ENCODE measurements at regions not wholly inside any gene's neighbourhood (a gene's known extent, or its start where the extent isn't known, plus 50 kb on each side); places are given as distances from the start of the nearest gene placed in this dataset.
"Not testable (repeated sequence)": the region's sequence is repeated elsewhere in the genome, so short reads cannot be mapped to it uniquely, and the experiment has no call there.

DNA sequence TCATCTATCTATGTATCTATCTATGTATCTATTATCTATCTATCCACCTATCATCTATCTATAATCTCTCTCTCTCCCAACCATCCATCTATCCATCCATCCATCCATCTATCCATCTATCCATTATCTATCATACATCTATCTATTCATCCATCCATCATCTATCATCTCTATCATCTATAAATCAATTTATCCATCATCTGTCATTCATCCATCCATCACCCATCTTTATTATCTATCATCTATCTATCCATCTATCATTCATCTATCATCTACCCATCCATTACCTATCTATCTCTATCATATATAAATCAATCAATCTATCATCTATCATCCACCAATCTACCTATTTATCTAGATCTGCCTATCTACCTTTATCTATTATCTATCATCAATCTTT is 69.4 kb upstream of the PPP2R3B start:
- no peak overlapping the region for H3K27ac Mint-ChIP-seq
- peaks cover 20% of the 10 kb centered on the region for H3K9me3 Mint-ChIP-seq
- H3K4me1 Mint-ChIP-seq, result no peaks in the 10 kb centered on the region
- H3K36me3 Mint-ChIP-seq (ENCODE audit: low read depth), result no peaks in the 10 kb centered on the region
- ChIA-PET POLR2A (no interaction called here), CTCF (no interaction called here)
- H3K27me3 Mint-ChIP-seq, result no peaks in the 10 kb centered on the region
- H3K4me3 Mint-ChIP-seq, result no peak overlapping the region
- DNase-seq, result no peak

DNA sequence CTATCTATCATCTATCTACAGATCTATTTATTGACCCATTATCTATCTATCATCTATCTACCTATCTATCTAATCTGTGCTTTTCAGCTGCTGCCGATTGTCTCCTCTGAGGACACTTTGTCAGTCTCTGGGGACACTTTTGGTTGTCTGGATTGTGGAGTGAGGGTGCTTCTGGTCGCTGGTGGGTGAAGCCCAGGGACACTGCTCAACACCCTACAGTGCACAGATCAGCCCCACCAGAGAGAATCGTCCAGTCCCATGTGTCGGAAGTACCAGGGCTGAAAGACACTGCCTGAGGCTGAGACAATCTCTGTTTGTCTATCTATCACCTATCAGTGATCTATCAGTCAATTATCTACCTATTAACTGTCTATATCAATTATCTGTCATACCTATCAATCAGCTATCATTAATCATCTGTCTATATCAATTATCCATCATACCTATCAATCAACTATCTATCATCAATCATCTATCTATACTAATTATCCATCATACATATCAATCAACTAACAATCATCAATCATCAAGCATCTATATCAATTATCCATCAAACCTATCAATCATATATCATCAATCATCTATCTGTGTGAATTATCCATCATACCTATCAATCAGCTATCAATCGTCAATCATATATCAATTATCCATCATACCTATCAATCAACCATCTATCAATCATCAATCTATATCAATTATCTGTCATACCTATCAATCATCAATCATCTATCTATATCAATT is 70.0 kb upstream of the PPP2R3B start:
- peaks cover 5% of the 10 kb centered on the region for H3K36me3 Mint-ChIP-seq (ENCODE audit: low read depth)
- DNase-seq, result no peak
- ChIA-PET POLR2A (no interaction called here), CTCF (no interaction called here)
- no peaks in the 10 kb centered on the region for H3K4me1 Mint-ChIP-seq
- H3K9me3 Mint-ChIP-seq, result peaks cover 26% of the 10 kb centered on the region
- H3K27me3 Mint-ChIP-seq, result no peaks in the 10 kb centered on the region
- H3K4me3 Mint-ChIP-seq, result no peak overlapping the region
- H3K27ac Mint-ChIP-seq, result no peak overlapping the region

DNA sequence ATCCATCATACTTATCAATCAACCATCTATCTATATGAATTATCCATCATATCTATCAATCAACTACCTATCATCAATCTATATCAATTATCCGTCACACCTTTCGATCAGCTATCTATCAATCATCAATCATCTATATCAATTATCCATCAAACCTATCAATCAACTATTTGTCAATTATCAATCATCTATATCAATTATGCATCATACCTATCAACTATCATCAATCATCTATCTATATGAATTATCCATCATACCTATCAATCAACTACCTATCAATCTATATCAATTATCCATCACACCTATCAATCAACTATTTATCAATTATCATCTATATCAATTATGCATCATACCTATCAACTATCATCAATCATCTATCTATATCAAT is 70.6 kb upstream of the PPP2R3B start:
- Mint-ChIP-seq H3K36me3 (ENCODE audit: low read depth) (peaks cover 10% of the 10 kb centered on the region), H3K4me3 (no peak overlapping the region), H3K27ac (no peak overlapping the region), H3K27me3 (no peaks in the 10 kb centered on the region), H3K4me1 (no peaks in the 10 kb centered on the region), H3K9me3 (peaks cover 28% of the 10 kb centered on the region)
- POLR2A ChIA-PET, result no interaction called here
- DNase-seq, result no peak
- CTCF ChIA-PET, result no interaction called here

DNA sequence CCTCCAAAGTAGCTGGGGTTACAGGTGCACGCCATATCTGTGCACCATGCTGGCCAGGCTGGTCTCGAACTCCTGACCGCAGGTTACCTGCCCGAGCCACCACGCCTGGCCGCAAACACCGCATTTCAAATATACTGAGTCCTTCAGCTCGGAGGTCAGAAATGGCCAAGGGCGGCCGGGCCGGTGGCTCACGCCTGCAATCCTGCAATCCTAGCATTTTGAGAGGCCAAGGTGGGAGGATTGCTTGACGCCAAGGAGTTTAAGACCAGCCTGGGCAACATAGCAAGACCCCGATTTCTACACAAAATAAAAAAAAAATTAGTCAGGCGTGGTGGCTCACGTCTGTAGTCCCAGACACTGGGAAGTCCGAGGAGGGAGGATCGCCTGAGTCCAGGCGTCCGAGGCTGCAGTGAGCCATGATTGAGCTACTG is 71.9 kb upstream of the PPP2R3B start:
- no peaks in the 10 kb centered on the region for H3K4me1 Mint-ChIP-seq
- no peaks in the 10 kb centered on the region for H3K27me3 Mint-ChIP-seq
- peaks cover 30% of the 10 kb centered on the region for H3K9me3 Mint-ChIP-seq
- ChIA-PET POLR2A (no interaction called here), CTCF (no interaction called here)
- H3K4me3 Mint-ChIP-seq, result no peak overlapping the region
- H3K36me3 Mint-ChIP-seq (ENCODE audit: low read depth), result peaks cover 13% of the 10 kb centered on the region
- no peak for DNase-seq
- no peak overlapping the region for H3K27ac Mint-ChIP-seq

DNA sequence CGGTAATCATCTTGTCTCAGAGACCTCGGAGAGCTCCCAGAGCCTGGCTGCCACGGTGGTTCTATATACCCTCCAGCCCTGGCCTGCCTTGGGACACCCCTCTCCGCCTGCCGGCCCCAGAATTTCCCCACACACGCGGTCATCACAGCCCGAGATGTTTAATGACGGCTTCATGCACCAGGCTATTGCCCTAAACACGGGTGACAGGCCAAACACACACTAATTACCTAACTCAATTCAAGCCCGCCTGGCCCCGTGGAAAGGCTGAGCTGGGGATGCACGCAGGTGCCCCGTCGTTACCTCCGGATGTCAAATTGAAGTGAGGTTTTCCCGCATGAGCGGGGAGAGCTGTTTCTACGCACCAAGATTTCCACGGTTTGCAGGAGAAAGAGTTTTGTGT is 72.9 kb upstream of the PPP2R3B start:
- H3K4me1 Mint-ChIP-seq, result no peaks in the 10 kb centered on the region
- H3K4me3 Mint-ChIP-seq, result no peak overlapping the region
- H3K36me3 Mint-ChIP-seq (ENCODE audit: low read depth), result peaks cover 13% of the 10 kb centered on the region
- no peak overlapping the region for H3K27ac Mint-ChIP-seq
- H3K27me3 Mint-ChIP-seq, result no peaks in the 10 kb centered on the region
- CTCF ChIA-PET, result no interaction called here
- no peak for DNase-seq
- H3K9me3 Mint-ChIP-seq, result peaks cover 30% of the 10 kb centered on the region
- POLR2A ChIA-PET, result no interaction called here

DNA sequence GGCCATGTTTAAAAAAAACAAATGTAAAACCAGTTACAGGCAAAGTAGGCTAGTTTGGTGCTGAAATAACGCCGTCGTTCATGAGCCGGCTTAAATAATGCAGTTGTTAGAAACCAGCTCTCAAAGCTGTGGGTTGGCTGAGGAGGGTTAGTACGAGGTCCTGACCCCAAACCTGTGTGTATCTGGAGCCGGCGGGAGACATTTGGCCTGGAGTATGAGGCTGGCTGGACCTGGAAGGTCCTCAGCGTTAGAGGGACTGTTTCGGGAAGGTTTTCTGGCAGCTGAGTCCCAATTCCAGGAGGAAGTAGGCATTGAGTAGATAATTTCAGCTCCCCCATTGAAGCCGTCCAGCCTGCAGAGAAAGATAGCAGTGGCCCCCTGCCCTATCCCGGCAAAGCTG is 73.4 kb upstream of the PPP2R3B start:
- H3K36me3 Mint-ChIP-seq (ENCODE audit: low read depth), result peaks cover 13% of the 10 kb centered on the region
- H3K4me3 Mint-ChIP-seq, result no peak overlapping the region
- H3K4me1 Mint-ChIP-seq, result no peaks in the 10 kb centered on the region
- peaks cover 28% of the 10 kb centered on the region for H3K9me3 Mint-ChIP-seq
- ChIA-PET CTCF (no interaction called here), POLR2A (no interaction called here)
- DNase-seq, result no peak
- no peaks in the 10 kb centered on the region for H3K27me3 Mint-ChIP-seq
- H3K27ac Mint-ChIP-seq, result no peak overlapping the region

DNA sequence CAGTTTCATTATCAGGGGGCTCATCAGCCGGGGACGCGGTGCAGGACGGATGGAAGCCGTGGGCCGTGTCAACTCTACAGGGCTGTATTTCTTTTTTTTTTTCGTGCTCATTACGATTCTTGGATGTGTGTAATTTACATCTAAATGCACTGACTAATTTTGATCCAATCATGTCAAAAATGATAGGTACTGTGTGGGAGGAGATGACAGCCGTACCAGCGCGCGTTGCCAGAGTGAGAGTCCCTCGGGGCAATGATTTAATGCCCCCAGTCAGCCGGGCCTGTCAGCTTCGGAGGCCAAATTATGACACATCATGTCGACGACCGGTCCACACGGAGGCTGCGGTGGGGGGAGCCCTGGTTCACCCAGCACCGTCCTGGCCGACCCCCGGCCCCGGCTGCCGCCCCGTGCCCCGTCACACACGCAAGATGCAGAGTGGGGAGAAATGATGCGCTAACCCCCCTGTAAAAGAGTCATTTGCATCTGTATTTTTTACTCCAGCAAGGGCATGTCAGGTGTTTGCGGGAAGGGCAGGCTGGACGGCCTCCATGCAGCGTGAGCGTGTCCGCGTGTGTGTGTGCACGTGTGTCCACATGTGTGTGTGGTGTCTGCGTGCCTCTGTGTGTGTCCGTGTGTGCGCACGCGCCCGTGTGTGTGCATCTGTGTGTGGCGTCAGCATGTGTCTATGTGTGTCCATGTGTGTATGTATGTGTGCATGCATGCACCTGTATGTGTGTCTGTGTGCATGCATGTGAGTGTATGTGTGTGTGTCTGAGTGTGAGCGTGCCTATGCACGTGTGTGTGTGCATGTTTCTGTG is 74.3 kb upstream of the PPP2R3B start:
- Mint-ChIP-seq H3K27ac (no peak overlapping the region), H3K9me3 (peaks cover 28% of the 10 kb centered on the region), H3K4me3 (no peak overlapping the region), H3K4me1 (no peaks in the 10 kb centered on the region), H3K36me3 (ENCODE audit: low read depth) (peaks cover 13% of the 10 kb centered on the region), H3K27me3 (no peaks in the 10 kb centered on the region)
- ChIA-PET POLR2A (no interaction called here), CTCF (no interaction called here)
- DNase-seq, result no peak

DNA sequence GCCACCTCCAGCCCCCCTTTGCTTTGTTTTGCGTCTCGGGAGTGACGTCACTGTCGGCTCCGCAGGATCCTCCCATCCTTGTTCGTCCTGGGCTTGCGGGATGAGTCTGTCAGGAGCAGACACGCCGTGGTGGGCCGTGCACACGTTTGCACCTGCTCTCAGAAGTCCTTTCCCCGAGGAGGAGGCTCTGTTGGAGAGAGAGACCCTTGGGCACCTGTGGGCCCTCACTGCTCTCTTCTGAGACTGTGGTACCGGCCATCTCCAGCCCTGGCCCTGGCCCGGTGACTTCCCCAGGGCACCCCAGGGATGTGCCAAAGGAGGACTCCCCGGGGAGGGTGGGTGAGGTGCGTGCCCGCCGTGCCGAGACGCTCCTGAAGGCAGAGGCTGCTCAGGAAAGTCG is 76.1 kb upstream of the PPP2R3B start:
- no peaks in the 10 kb centered on the region for H3K27me3 Mint-ChIP-seq
- ChIA-PET CTCF (no interaction called here), POLR2A (no interaction called here)
- peaks cover 20% of the 10 kb centered on the region for H3K9me3 Mint-ChIP-seq
- H3K27ac Mint-ChIP-seq, result no peak overlapping the region
- H3K4me3 Mint-ChIP-seq, result no peak overlapping the region
- H3K4me1 Mint-ChIP-seq, result no peaks in the 10 kb centered on the region
- DNase-seq, result no peak
- peaks cover 13% of the 10 kb centered on the region for H3K36me3 Mint-ChIP-seq (ENCODE audit: low read depth)

DNA sequence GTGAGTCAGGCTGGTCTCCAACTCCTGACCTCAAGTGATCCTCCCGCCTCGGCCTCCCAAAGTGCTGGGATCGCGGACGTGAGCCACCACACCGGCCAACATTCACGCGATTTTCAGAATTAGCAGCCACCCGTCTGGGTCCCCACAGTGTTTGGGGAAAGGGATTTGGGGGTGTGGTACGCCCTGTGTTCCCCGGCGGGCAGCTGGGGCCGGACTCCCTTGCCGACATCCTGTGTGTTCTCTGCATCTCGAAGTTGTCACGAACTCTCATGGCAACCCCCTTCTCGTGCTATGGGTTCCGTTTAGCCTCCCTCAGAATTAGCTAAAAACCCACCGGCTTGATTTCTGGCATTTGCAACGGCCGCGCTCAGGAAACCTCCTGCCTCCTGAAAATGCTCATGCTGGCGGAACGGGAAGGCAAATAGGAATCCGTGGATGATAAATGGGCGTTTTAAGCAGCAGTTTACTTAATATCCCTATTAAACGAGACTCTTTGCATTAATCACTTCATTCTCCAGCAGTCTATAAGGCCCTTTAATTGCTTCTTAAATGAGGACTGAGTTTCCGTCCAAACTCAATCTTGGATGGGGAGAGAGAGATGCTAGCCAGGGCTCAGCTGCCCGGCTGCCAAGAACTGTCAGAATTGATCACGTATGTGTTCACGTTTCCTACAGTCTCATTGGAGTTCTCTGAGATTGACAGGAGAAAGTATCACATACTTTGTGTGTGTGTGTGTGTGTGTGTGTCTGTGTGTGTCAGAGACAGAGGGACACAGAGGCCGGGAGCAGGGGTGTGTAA is 78.9 kb upstream of the PPP2R3B start:
- no peak for DNase-seq
- CTCF ChIA-PET, result no interaction called here

DNA sequence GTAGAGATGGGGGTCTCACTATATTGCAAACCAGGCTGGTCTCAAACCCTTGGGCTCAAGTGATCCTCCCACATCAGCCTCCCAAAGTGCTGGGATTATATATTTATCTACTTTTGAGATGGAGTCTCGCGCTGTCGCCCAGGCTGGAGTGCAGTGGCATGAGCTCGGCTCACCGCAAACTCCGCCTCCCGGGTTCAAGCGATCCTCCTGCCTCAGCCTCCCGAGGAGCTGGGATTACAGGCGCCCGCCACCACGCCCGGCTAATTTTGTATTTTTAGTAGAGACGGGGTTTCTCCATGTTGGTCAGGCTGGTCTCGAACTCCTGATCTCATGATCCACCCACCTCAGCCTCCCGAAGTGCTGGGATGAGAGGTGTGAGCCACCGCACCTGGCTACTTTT is 80.1 kb upstream of the PPP2R3B start:
- H3K27me3 Mint-ChIP-seq; H3K4me3 Mint-ChIP-seq; H3K36me3 Mint-ChIP-seq (ENCODE audit: low read depth); H3K27ac Mint-ChIP-seq; DNase-seq; H3K4me1 Mint-ChIP-seq; POLR2A ChIA-PET; CTCF ChIA-PET: not testable (repeated sequence)
- peaks cover 20% of the 10 kb centered on the region for H3K9me3 Mint-ChIP-seq

More for the DNA sequence above, 78.9 kb upstream of the PPP2R3B start:
- no peak overlapping the region for H3K4me3 Mint-ChIP-seq
- H3K27ac Mint-ChIP-seq, result no peak overlapping the region
- H3K4me1 Mint-ChIP-seq, result no peaks in the 10 kb centered on the region
- H3K9me3 Mint-ChIP-seq, result peaks cover 25% of the 10 kb centered on the region
- H3K36me3 Mint-ChIP-seq (ENCODE audit: low read depth), result peaks cover 13% of the 10 kb centered on the region
- no peaks in the 10 kb centered on the region for H3K27me3 Mint-ChIP-seq
- POLR2A ChIA-PET, result no interaction called here

DNA sequence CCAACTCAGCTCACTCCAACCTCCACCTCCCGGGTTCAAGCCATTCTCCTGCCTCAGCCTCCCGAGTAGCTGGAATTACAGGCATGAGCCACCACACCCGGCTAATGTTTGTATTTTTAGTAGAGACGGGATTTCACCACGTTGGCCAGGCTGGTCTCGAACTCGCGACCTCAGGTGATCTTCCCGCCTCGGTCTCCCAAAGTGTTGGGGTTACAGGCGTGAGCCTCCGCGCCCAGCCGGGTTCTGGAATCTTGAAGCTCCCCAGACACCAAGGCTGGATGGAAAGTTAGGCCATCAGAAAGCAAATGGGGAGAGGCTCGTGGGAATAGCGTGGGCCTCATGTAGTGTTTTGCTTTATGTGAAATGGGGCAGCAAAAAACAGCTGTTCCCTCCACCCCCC is 81.0 kb upstream of the PPP2R3B start:
- H3K4me1 Mint-ChIP-seq, result not testable (repeated sequence)

DNA sequence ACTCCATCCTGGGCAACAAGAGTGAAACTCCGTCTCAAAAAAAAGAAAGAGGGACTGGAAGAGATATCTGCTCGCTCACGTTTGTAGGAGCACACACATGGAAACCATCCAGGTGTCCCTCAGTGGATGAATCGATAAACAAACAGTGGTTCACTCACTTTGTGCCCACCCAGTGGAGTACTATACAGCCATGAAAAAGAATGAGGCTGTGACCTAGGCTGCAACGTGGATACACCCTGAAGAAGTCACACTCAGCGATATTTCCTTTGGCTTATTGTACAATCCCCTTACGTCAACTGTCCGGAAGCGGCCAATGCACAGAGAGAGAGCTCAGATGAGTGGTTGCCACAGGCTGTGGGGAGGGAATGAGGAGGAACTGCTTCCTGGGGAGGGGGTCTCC is 82.3 kb upstream of the PPP2R3B start:
- Mint-ChIP-seq H3K4me3 (no peak overlapping the region), H3K4me1 (no peaks in the 10 kb centered on the region), H3K27me3 (no peaks in the 10 kb centered on the region), H3K9me3 (peaks cover 22% of the 10 kb centered on the region), H3K27ac (no peak overlapping the region), H3K36me3 (ENCODE audit: low read depth) (no peaks in the 10 kb centered on the region)
- POLR2A ChIA-PET, result no interaction called here
- DNase-seq, result no peak
- CTCF ChIA-PET, result no interaction called here

More for the DNA sequence above, 81.0 kb upstream of the PPP2R3B start:
- H3K36me3 Mint-ChIP-seq (ENCODE audit: low read depth); H3K4me3 Mint-ChIP-seq; CTCF ChIA-PET; H3K27me3 Mint-ChIP-seq; POLR2A ChIA-PET; DNase-seq; H3K27ac Mint-ChIP-seq: not testable (repeated sequence)
- H3K9me3 Mint-ChIP-seq, result peaks cover 18% of the 10 kb centered on the region

DNA sequence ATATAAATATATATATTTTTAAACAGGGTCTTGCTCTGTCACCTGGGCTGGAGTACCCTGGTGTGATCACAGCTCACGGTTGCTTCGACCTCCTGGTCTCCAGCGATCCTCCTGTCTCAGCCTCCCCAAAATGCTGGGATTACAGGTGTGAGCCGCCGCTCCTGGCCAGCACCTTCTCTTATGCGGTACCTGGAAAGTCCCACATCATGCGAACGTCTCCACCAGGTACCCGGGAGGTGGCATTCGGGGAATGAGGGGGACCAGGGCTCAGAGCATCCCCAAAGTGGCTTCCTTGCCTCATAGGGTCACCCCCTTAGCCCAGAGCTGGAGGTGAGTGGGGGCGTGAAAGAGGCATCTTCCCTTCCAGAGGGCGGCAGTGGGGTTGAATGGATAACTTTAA is 84.0 kb upstream of the PPP2R3B start:
- POLR2A ChIA-PET, result no interaction called here
- Mint-ChIP-seq H3K4me3 (no peak overlapping the region), H3K4me1 (no peaks in the 10 kb centered on the region), H3K27ac (no peak overlapping the region), H3K9me3 (peaks cover 30% of the 10 kb centered on the region), H3K36me3 (ENCODE audit: low read depth) (no peaks in the 10 kb centered on the region), H3K27me3 (no peaks in the 10 kb centered on the region)
- no peak for DNase-seq
- CTCF ChIA-PET, result no interaction called here

Data from activated CD4-positive, alpha-beta memory T cell treated with anti-CD3 and anti-CD28 coated beads, Interleukin-2, amount 10 ng/mL, durations not matched to agents 7 days and 5 days (primary cell).